RPMI8226 (cell line): ENCODE measurements at regions not wholly inside any gene's neighbourhood (a gene's known extent, or its start where the extent isn't known, plus 50 kb on each side); places are given as distances from the start of the nearest gene placed in this dataset.
"Not testable (repeated sequence)": the region's sequence is repeated elsewhere in the genome, so short reads cannot be mapped to it uniquely, and the experiment has no call there.

ENCODE experiments used
- DNase-seq: peaks from one replicate; pipeline ENCODE4 v3.0.0-alpha.2; 2015

GRCh38 chr15:70576276-70576675 is 187.1 kb downstream of the UACA start:
- no peak for DNase-seq

- no peak for DNase-seq
Observed at GRCh38 chr15:70575231-70576226, 187.8 kb downstream of the UACA start.

GRCh38 chr15:70574325-70574724 is 189.0 kb downstream of the UACA start:
- not testable (repeated sequence) for DNase-seq

GRCh38 chr15:70573121-70573850 is 190.1 kb downstream of the UACA start:
- no peak for DNase-seq

DNA sequence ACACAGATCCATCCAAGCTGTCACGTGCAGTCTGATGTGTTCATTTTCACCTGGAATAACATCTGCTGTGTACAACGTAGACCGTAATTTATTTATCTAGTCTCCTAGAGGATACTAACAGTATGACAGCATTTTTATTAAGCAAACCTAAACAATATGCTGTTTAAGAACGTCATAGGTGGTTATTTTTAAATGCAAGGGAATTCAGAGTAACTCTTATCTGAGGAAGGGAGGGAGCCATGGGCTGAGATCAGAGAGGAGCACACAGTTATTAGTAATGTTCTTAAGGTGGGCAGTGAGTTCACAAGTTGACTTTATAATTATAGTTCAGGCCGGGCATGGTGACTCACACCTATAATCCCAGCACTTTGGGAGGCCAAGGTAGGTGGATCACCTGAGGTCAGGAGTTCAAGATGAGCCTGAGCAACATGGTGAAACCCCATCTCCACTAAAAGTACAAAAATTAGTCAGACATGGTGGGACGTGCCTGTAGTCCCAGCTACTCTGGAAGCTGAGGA is 193.6 kb downstream of the UACA start:
- DNase-seq: no peak

- peak; percentile 43 for DNase-seq
Observed at GRCh38 chr15:70569091-70569713, 194.2 kb downstream of the UACA start.

GRCh38 chr15:70566989-70567388 is 196.4 kb downstream of the UACA start:
- no peak for DNase-seq

- DNase-seq: no peak
Observed at GRCh38 chr15:70566047-70566835, 197.1 kb downstream of the UACA start.

GRCh38 chr15:70563561-70564095 is 199.7 kb downstream of the UACA start:
- DNase-seq: no peak

- no peak for DNase-seq
Observed at GRCh38 chr15:70562906-70563305, 200.5 kb downstream of the UACA start.

- no peak for DNase-seq
Observed at GRCh38 chr15:70561885-70562284, 201.5 kb downstream of the UACA start.

- DNase-seq: no peak
Observed at GRCh38 chr15:70560617-70561328, 202.6 kb downstream of the UACA start.

GRCh38 chr15:70559265-70560239 is 203.8 kb downstream of the UACA start:
- DNase-seq: peak; percentile 49

- DNase-seq: no peak
Observed at GRCh38 chr15:70558406-70559264, 204.7 kb downstream of the UACA start.

DNA sequence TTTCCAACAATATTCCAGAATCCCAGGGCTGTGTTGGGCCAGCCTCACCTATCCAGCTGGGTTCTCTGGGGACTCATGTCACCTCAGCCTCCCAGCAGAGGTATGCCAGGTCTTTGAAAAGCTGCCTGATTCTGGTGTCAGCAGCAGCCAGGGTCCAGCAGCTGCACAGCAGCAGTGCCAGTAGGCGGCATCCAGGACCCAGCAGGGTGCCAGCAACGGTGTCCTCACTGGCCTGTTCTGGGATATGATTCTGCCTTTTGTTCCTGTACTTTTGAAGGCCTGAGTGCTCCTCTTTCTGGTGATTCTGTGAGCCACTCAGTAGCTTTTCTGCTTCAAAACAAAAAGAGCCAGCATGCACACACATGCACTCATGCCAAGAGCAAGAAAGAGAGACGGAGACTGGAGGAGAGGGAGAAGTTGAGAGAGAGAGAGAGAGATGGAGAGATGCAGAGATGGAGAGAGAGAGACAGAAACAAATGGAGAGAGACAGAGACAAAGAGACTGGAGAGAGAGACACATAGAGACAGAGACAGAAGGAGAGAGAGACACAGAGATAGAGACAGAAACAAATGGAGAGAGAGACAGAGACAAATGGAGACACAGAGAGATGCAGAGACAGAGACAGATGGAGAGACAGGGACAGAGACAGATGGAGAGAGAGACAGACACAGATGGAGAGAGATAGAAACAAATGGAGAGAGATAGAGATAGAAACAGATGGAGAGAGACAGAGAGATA is 205.7 kb downstream of the UACA start:
- DNase-seq: peak; percentile 30

DNA sequence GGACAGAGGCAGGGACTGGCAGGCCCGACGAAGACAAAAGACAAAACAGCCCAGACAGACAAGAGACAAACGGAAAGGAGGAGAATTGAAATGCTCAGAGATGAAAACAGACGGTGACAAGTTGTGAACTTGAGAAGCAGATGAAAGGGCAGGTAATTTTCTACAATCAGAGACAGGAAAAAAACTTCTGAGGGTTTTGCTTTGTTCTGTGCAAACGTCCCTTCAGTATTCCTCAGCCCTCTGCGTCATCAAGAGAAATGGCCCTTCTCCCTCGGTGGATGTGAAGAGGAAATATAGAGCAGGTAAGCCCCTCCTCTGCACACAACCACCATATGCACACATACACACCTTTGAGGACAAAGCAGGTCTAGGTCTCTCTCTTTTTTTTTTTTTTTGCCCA is 206.6 kb downstream of the UACA start:
- DNase-seq: no peak

DNA sequence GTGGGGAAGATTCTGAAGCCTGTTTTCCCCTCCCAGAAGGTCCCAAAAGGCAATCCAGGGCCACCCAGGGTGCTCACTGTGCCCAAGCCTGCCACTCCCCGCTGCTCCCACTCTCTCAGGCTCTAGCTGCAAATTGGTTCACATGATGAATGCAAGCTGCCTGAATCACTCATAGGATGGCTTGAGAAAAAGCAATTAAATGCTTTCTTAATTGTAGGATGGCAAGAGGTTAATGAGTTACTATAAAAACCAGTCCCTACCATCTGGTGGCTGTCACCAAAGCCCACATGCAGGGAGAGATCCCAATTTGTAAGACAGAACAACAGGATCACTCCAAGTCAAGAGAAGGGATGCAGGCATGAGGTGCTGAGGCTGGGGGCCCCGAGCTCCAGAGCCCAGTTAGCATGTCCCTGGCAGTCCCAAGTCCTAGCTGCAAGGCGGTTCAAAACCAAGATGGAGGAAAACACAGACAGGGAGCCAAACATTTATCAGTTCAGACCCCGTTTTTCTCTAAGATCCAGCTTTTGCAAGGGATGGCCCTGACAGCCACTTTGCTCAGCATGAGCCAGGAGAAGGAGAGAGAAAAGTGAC is 207.1 kb downstream of the UACA start:
- no peak for DNase-seq

- no peak for DNase-seq
Observed at GRCh38 chr15:70555713-70556112, 207.6 kb downstream of the UACA start.
